CD4-positive, alpha-beta T cell treated with Interleukin-17A for 4 hours (primary cell): ENCODE measurements at regions not wholly inside any gene's neighbourhood (a gene's known extent, or its start where the extent isn't known, plus 50 kb on each side); places are given as distances from the start of the nearest gene placed in this dataset.

Experiments used
- DNase-seq: peaks from one replicate; pipeline ENCODE4 v3.0.0-alpha.2; 2020; ENCODE audit warnings: mixed read lengths

DNA sequence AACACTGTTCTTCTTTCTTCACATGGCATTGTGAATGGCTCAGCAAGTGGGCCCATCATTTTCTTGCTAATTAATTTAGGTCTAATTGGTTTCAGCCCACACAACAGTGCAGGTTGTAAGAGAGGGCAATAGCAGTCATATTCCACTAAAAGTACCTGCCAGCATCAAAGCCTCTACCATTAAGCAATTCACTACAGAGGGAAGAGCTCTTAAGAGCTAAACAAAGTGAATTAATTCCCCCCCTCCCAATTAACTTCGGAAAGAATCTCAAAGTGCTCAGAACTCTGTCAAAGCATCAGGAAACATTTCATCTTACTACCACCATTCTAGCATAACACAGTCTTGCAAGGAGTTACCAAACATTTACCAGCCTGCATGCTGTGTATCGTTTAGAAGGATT lies 133.9 kb upstream of the UBASH3B start:
- no peak for DNase-seq

DNA sequence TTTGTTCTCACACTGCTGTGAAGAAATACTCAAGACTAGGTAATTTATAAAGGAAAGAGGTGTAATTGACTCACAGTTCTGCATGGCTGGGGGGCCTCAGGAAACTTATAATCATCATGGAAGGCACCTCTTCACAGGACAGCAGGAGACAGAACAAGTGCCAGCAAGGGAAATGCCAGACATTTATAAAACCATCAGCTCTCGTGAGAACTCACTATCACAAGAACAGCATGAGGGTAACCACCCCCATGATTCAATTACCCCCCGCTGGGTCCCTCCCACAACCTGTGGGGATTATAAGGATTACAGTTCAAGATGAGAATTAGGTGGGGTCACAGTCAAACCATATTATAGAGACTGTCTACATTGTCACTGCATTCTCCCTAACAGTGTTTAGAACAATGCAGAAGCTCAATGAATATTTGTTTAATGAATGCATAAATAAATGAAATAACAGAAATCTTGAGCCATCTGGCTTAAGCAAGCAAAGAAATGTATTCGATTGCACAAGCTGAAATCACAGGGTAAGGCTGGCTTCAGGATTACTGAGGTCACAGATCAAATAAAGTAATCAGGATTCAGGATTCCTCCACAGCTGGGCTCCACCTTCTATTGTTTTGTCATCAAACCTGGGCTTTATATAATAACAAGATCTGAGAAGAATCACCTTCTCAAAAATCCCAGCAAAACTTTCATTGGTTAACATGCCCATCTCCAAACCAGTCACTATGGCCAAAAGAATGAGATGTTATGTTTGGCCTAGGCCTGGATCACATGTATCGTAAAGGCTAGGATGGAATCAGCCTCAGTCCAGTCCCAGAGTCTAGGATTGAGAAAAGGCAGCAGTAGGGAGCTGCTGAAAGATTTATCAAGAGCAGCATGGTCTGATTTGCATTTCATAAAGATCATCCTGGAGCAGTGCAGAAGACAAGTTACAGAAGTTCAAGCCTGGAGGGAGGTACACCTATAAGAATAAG lies 137.8 kb upstream of the UBASH3B start:
- no peak for DNase-seq

DNA sequence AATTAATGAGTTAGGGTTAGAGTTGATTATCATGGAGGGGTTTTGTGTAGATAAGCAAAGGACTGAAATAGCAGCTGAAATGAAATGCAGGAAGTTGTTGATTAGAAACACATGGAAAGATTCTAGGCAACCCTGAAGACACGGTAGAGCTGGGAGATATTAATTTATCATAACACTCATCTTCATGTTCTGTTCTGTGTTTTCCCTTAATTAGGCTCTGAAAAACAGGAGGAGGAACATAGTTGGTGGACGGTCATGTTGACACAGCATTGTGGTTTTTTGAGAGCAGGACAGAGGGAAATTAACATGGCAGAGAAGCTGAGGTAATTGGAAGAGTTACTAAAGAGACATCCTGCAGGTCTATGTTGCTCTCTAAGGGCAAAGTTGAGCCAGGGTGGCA lies 138.8 kb upstream of the UBASH3B start:
- DNase-seq: no peak

DNA sequence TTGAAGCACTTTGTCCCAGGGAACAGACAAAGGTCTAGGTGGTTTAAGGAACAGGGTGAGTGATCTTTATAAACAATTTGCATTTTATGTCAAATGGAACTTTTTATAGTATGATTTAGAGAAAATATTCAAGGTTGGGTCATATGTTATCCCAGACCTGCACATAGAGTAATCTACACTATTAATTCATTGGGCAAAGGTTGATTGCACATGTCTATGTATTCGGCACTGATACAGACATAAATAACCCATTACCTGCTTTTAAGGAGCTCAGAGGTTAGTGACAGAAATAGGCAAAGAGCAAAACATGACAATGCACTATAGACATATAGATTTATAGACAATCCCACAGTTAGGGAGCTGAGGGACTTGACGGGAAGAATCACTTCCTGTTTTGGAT lies 141.5 kb upstream of the UBASH3B start:
- no peak for DNase-seq

DNA sequence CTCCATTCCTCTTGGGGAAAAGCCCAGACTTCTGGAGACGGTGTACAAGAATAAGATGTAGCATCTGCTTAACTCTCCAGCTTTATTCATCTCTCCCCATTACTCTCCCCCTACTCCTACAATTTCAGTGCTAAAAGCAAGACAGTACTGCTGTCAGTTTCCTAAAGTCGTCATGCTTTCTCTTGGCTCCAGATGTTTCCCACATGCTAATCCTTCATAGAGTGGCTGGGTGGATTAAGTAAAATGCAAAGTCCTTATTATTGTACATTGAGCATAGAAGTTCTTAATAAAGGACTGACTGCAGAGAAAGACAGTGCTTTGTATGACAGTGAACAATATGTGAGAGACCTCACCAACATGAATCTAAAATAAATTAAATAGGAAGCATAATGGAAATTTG lies 142.2 kb upstream of the UBASH3B start:
- DNase-seq: no peak

DNA sequence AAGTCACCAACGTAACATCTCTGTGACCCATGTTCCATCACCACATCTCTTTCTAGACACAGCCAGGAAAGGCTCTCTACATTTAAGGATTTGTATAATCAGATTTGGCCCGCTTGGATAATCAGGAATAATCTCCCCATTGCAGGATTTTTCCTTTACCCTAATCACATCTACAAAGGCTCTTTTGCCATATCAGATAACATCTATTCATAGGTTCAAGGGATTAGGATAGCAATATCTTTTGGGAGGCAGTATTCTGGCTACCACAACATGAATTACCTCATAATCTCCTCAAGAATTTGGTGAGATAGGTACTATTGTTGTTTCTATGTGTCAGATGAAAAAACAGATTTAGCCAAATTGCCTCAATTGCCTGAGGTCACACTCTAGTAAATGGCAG lies 142.8 kb upstream of the UBASH3B start:
- no peak for DNase-seq

DNA sequence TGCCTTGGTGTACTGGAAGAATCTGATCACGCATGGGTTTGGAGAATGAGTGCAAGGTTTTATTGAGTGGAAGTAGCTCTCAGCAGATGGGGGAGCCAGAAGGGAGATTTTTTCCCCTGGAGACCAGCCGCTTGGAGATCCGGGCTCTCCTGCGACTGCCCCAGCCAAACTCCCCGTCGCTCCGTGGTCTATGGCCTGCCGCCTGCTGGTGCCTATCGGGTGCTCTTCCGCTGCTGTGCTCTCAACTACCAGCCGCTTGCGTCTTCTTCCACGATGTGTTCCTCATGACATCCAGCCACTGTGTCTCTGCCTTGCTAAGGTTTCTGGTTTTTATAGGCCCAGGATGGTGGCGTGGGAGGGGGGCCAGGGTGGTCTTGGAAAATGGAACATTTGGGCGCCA lies 145.6 kb upstream of the UBASH3B start:
- DNase-seq: no peak

DNA sequence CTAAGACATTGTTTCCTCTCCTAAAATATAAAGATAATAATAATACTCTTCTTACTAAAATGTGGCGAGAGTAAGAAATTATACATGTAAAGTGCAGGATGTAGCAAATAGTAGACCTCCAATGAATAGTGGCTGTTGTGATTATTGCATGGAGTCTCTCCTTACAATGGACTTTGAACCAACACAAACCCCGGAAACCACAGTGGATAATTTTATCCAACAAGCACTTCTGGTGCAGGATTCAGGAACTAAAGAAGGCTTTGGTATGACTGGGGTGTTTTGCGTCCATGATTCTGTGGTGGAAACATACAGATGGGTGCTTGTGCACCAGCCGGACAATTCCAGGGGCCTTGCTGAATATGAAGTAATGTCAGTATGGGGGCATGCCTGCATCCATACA lies 146.4 kb upstream of the UBASH3B start:
- DNase-seq: no peak

DNA sequence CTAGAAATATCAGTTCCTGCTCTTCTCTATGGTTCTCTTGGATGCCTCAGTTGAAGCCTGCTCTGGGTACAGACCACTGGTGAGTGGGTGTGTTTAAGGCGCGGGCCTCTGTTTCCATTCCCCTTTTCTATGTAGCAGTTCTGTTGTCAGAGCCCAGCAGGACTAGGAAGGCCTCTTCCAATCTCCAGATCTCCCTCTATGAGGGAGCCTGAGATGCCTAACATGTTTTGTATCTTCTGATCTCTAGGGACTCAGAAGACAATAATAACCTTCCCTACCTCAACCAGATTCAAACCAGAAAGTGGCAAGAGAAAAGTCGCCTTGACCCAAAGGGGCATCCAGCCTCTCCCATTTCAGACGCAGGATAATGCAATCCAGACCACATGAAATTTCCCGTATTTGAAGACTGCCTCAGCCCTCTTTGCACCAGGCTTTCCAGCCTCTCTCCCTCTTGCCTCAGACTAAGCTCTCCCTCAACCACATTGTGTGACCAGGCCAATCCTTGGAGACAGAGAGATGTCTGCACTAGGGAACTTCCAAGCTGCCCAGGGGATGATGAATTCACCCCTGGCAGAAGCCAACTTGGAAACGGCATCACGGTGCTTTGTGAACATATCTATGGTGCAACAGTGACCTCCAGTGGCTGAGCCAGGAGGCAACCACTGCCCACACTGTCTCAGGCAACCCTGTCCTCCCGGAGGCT lies 150.1 kb upstream of the UBASH3B start:
- peak; percentile 41 for DNase-seq

DNA sequence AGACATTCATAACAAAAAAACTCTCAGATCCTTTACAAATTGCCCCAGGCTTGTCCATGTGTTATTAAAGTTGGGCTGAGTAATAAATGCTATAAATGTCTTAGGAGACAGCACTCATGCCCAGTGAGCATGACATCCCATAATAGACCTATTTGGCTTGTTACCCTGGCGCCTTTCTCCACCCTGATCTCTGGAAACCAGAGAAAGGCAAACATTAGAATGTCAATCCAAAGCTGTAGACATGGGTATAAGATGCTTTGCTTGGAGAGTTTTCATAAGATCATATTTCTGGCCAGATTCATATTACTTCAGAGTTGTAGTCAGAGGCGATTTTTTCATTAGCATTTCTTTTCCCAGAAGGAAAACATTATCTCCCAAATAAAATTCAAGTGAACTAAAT lies 161.3 kb upstream of the UBASH3B start:
- no peak for DNase-seq

DNA sequence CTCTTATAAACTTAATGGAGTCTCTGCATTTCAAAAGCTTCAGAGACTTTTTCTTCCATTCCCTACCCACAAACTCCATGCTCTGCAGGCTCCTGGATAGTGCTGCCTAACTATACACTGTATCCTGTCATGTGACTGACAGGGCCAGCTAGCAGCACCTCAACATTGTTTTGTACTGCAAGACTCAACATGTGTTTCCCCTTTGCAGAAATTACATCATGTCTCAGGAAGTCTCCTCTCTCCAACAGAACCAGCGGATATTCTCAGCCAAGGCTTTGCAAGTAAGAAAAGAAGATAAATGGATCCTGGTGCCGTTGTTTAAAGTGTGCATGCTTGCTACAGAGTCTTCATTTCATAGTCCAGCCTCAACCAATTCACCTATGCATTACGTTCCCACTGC lies 164.0 kb upstream of the UBASH3B start:
- DNase-seq: no peak

DNA sequence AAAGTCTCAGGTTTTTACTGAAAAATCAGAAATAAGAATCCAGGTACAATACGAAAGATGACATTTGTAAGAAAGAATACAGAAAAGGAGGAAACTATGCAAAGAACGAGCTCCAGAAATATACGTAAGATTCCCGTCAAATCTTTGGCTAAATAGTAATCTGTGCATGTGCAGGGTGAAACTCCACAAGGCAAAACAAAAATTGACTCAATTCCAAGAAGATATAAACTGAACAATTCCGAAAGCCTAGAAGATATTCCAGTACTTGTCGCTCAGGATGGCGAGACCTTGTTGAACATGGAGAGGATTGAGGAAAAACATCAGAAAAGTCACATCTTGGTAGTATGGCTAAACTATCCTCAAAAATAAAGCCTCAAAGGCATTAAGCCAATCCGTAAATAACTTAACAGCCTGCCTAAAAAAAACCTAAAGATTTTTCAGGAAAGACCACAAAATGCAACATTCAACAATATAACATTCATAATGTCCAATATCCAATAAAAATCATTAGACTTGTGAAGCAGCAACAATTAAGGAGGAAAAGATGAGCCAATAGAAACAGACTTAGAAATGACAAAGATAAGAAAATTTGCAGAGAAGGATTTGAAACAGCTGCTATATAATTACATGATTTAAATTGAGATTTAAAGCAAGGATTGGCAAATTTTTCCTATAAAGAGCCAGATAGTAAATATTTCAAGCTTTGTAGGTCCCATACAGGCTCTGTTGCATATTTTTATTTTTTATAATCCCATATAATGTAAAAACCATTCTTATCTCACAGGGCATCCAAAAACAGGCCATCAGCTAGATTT lies 166.4 kb upstream of the UBASH3B start:
- no peak for DNase-seq

DNA sequence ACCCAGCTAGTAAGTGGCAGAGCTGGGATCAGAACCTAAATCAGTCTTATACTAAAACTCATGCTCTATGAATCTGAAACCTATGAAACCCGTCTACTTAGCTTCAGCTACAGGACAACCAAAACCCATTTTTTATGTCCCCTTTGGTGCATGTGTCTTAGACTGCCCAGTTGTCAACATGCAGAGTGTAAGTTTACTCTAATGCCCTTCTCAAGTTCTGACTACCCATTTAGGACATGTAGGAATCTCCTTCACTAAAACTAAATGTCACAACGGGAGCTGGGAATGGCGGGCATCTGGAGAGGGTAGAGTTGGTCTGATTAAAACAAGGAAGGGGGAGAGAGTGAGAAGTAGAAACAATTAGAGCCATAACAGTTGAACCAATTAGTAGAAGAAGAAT lies 167.9 kb upstream of the UBASH3B start:
- DNase-seq: no peak

DNA sequence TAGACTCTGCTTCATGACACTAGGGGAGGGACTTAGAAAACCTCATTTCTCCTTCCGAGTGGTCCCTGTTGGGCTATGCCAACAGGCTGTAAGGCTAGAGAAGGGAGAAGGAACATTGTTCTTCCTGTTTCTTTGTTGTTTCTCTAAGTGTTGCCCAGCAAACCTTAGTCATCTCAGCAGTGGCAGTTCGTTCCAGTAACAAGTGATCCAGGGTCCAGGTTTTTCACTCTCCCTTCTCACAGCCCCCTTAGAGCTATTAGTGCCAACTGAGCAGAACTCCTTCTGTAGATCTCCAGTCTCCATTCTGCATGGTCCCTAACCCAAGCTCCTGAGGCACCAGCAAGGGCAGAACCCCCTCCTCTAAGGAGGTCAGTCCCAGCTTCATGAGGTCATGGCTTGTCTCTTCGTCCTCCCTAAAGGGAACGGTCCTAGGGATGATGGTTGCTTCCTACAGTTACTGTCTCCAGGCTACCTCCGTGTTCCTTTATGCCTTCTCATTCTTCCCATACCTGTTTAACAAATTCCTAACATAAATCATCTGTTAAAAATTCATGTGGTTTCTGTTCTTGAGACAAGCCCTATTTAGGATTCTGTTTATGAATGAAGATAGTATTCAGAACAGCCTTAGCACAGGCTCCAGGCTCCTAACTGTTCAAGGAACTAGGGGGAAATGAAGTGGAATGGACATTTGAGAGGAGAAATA lies 168.6 kb upstream of the UBASH3B start:
- DNase-seq: no peak

DNA sequence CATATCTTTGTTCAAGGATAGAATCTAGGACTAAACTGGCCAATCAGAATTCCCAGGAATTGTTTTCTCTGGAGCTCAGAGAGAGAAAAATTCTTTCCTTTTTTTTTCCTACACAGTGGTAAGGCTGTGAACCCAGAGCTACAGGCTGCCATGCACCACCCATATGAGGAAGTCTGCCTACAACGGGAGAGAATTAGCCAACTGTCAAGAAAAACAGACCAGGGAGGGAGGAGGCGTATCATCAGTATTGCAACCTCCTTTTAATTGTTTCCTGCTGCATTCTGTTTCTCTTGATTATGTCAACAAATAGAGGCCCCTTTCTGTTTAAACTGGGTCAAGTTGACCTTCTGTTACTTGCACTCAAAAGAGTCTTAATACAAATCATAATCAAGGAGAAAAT lies 176.5 kb upstream of the UBASH3B start:
- DNase-seq: no peak

DNA sequence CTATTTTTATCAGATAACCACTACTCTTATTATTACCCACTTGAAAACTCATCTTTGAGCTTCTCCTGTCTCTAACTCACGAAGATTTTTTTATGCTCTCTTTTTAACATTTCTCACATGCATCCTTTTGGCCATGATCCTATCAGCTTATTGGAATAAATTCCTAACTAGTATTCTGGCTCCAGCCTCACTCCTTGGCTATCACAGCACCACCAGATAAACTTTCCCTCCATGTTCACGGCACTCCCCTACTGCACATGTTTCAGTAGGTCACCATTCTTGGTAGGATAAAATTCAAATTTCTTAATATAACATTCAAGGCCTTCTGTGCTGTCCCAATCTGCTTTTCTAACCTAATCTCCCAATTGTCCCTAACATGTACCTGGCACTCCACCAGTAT lies 186.6 kb upstream of the UBASH3B start:
- no peak for DNase-seq

DNA sequence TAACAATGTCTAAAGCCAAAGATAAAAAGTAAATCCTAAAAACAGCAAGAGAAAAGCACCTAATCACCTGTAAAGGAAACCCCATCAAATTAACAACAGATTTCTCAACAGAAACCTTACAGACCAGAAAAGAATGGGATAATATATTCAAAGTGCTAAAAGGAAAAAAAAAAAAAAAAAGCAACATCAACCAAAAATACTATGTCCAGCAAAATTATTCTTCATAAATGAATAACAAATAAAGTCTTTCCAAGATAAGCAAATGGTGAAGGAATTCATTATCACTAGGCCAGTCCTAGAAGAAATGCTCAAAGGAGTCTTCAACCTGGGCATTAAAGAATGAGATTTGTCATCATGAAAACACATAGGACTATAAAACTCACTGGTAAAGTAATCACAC lies 192.0 kb upstream of the UBASH3B start:
- DNase-seq: no peak

DNA sequence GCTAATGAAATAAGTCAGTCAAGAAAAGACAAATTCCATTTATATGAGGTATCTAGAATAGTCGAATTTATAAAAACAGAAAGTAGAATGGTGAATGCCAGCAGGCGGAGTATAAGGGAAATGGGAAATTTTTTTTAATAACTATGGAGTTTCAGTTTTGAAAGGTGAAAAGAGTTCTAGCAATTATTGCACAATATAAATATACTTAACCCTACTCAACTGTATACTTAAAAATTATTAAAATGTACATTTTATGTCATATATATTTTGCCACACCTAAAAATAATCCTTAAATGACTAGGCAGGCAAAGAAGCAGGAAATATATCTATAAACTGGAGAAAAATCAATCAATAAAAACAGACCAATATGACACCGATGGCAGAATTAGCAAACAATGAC lies 196.5 kb upstream of the UBASH3B start:
- no peak for DNase-seq

DNA sequence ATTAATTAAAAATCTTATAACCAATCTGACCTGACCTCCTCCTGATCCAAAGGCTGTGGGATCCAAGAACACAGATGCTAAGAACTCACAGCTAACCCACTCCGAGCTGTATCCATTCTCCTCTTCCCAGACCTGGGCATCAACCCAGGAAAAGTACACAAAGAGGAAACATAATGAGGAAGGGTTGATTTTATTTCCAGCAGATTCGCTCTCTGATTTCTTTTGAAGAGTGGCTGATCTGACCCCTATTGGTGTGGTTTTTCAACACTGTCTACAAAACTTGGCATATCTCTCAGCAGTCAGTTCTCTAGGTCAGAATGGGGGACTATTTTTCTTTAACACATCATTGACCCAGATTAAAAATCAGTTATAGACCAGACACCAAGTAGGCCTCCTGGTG lies 201.9 kb upstream of the UBASH3B start:
- no peak for DNase-seq

DNA sequence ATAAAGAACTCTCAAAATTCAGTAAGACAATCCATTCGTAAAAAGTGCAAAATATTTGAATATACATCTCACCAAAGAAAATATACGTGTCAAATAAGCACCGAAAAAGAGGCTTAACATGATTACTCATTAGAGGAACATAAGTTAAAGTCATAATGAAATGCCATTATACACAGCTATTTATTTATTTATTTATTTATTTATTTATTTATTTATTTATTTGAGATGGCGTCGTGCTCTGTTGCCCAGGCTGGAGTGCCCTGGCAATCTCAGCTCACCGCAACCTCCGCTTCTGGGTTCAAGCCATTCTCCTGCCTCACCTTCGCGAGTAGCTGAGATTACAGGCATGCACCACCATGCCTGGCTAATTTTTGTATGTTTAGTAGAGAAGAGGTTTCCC lies 203.6 kb upstream of the UBASH3B start:
- DNase-seq: no peak

DNA sequence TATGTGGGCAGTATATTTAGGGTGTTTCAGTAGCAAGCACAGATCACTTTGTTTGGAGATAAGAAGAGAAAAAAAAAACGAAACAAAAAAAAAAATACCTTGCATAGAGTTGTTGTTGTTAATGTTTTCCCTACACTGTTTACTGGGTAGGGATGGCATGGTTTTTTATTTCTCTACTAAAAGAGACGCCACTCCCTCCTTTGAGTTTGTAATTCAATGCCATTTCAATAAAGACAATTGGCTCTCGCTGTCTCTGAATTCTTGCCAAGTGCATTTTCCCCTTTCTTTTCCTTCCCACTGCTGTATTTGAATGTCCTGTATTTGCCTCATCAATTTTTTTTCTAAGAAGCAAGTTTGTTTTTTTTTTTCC lies 213.9 kb upstream of the UBASH3B start:
- DNase-seq: no peak

DNA sequence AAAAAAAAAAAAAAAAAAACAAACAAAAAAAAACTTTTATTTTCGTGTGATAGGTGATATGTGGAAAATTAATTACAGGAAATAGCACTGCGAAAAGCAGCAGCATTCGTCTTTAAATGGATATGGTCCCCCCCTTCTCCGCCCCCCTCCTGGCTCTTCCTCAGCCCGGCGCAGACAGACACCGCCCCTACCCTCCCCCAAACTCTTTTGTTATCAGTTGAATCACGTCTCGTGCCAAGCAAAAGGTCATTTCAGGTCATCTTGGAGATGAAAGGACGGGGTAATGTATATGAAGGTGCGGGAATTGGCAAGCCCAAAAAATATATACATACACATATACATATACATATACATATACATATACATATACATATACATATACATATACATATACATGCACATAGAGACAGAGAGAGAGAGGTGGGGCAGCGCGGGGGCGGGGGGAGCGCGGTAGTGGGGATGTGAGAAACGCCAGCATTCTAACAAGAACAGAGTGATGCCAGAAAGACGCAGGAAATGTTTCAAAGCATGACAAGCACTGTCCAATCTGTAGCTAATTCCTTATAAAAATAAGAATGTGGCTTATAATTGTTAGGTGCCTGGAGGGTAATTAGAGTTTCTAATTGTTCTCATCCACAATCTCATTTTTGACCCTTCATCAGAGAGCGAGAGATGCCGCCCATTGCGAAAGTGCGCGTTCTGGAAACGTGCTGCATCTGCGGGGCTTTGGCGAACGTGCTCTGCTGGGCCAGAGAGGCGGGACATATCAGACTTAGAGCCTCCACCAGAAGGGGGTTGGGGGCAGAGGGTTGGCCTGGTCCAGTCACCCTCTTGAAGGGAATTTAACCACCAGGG lies 214.5 kb upstream of the UBASH3B start:
- no peak for DNase-seq
